Panc1 (cell line): ENCODE measurements at regions not wholly inside any gene's neighbourhood (a gene's known extent, or its start where the extent isn't known, plus 50 kb on each side); places are given as distances from the start of the nearest gene placed in this dataset.

Experiments used
- ATAC-seq: fragments of 200-7000 bp; cut with Tn5 transposase; 2 replicates; pipeline ENCODE4 v1.9.1; 2020; ENCODE audit warnings: mild to moderate bottlenecking, moderate library complexity
- BruUV-seq: library from RNA; stranded (reverse); fragments of 400-500 nt; replicated peaks from 2 replicates; lab custom pipeline; 2021; lab: Mats Ljungman, UMichigan
- CTCF ChIA-PET: fragments of 300-600 bp; sonication (Branson Sonifier 250); formaldehyde crosslinking; loops from one replicate; lab custom pipeline; 2022; ENCODE audit warnings: antibody characterized with exemption; lab: Charles Lee
- POLR2A ChIA-PET: fragments of 300-600 bp; sonication (Branson Sonifier 250); formaldehyde crosslinking; loops from one replicate; lab custom pipeline; 2022; ENCODE audit warnings: antibody characterized with exemption; lab: Charles Lee
- DNase-seq: peaks from one replicate; pipeline ENCODE4 v3.0.0-alpha.2; 2010; ENCODE audit warnings: low read depth, low spot score
- H3K27ac ChIP-seq: 2 replicates; pipeline ENCODE4 v1.5.1; 2011; ENCODE audit warnings: mild to moderate bottlenecking, low read length, inconsistent platforms
- H3K27me3 ChIP-seq: fragments of 200-500 bp; sonication (Bioruptor generic); 2 replicates; pipeline ENCODE4 v1.6.0; 2014; ENCODE audit warnings: low read length, inconsistent platforms; ENCODE audit not compliant: control insufficient read depth, insufficient read depth
- H3K36me3 ChIP-seq: fragments of 200-500 bp; sonication (Bioruptor generic); 2 replicates; pipeline ENCODE4 v1.5.1; 2014; ENCODE audit warnings: inconsistent platforms, mild to moderate bottlenecking, low read length, moderate library complexity; ENCODE audit not compliant: control insufficient read depth, insufficient read depth
- H3K4me1 ChIP-seq: 2 replicates; pipeline ENCODE4 v1.5.1; 2011; ENCODE audit warnings: inconsistent platforms, mild to moderate bottlenecking, low read length, moderate library complexity; ENCODE audit not compliant: control insufficient read depth, insufficient read depth
- H3K4me3 ChIP-seq, 2 experiments: 2 replicates each; pipeline ENCODE4 v1.5.1; 2011 to 2012; ENCODE audit warnings: low read depth in 2 of 2, low read length in 2 of 2, mild to moderate bottlenecking in 2 of 2, inconsistent platforms in 1 of 2, moderate library complexity in 1 of 2
- H3K9me3 ChIP-seq: fragments of 200-500 bp; sonication (Bioruptor generic); 2 replicates; pipeline ENCODE4 v1.5.1; 2014; ENCODE audit warnings: low read depth, mild to moderate bottlenecking, inconsistent platforms, low read length, moderate library complexity; ENCODE audit not compliant: control insufficient read depth, insufficient read depth
- POLR2AphosphoS5 ChIP-seq: IDR thresholded peaks from 2 replicates; pipeline ENCODE4 v1.6.1; 2012; ENCODE audit warnings: mild to moderate bottlenecking, low read depth, low read length, moderate library complexity
- REST ChIP-seq, 2 experiments: IDR thresholded peaks; 2 replicates each; pipeline ENCODE4 v1.6.1; 2011 to 2012; ENCODE audit warnings: low read depth in 2 of 2, control low read depth in 1 of 2, low read length in 1 of 2, mild to moderate bottlenecking in 1 of 2, moderate library complexity in 1 of 2; ENCODE audit not compliant: insufficient read depth in 1 of 2
- SIN3A ChIP-seq: IDR thresholded peaks from 2 replicates; pipeline ENCODE4 v1.6.1; 2012; ENCODE audit warnings: low read depth, mild to moderate bottlenecking, low read length, moderate library complexity, borderline replicate concordance; ENCODE audit not compliant: insufficient read depth
- TCF7L2 ChIP-seq: IDR thresholded peaks from 2 replicates; pipeline ENCODE4 v1.6.1; 2011; ENCODE audit warnings: mild to moderate bottlenecking, low read depth, low read length, inconsistent platforms
- in situ Hi-C: cut with HindIII; loops from 2 replicates; pipeline ENCODE4 v1.10.0; 2016; ENCODE audit warnings: low sequenced_read_pairs, low pct_unique_long_range_greater_than_20kb
- intact Hi-C: fragments of 100-400 bp; cut with micrococcal nuclease; formaldehyde crosslinking; loops from one replicate; pipeline ENCODE4 v1.10.0; 2022; ENCODE audit not compliant: unreplicated experiment
- TF ChIP-seq, protein P1 (sequence below): fragments of 450-650 bp; IDR thresholded peaks from 2 replicates; pipeline ENCODE4 v1.5.1; 2017; ENCODE audit warnings: mild to moderate bottlenecking

- H3K36me3 ChIP-seq, result no peaks in the 10 kb centered on the region
- intact Hi-C loops (no loop called here), in situ Hi-C loops (no loop called here)
- ChIA-PET POLR2A (interaction anchor here (0.6 kb wide), 1 partner anchor 142 kb away, joined by 5 read pairs; no protein-coding TSS in a partner anchor), CTCF (no interaction called here)
- no peak overlapping the region for H3K4me3 ChIP-seq
- peak; percentile 88 for TF ChIP-seq TCF7L2
- TF ChIP-seq REST (IDR thresholded peaks at IDR 0.05; ENCODE audit: insufficient read depth in 1 of 2, low read depth in 2 of 2, low read length in 1 of 2), result no peak
- no peak for TF ChIP-seq SIN3A
- TF ChIP-seq, protein P1, sequence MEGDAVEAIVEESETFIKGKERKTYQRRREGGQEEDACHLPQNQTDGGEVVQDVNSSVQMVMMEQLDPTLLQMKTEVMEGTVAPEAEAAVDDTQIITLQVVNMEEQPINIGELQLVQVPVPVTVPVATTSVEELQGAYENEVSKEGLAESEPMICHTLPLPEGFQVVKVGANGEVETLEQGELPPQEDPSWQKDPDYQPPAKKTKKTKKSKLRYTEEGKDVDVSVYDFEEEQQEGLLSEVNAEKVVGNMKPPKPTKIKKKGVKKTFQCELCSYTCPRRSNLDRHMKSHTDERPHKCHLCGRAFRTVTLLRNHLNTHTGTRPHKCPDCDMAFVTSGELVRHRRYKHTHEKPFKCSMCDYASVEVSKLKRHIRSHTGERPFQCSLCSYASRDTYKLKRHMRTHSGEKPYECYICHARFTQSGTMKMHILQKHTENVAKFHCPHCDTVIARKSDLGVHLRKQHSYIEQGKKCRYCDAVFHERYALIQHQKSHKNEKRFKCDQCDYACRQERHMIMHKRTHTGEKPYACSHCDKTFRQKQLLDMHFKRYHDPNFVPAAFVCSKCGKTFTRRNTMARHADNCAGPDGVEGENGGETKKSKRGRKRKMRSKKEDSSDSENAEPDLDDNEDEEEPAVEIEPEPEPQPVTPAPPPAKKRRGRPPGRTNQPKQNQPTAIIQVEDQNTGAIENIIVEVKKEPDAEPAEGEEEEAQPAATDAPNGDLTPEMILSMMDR, result no peak
- TF ChIP-seq POLR2AphosphoS5, result no peak
- H3K9me3 ChIP-seq, result no peaks in the 10 kb centered on the region
- no peak for ATAC-seq
- H3K4me1 ChIP-seq, result peaks cover 30% of the 10 kb centered on the region
- no TSS peak for BruUV-seq
- DNase-seq, result no peak
- peak overlapping the region; percentile 58; the same call in 1 of the 2 replicates for H3K27ac ChIP-seq
- no peaks in the 10 kb centered on the region for H3K27me3 ChIP-seq
These were observed 317.7 kb upstream of the TLE3 start for GRCh38 chr15:70415398-70415797.

DNA sequence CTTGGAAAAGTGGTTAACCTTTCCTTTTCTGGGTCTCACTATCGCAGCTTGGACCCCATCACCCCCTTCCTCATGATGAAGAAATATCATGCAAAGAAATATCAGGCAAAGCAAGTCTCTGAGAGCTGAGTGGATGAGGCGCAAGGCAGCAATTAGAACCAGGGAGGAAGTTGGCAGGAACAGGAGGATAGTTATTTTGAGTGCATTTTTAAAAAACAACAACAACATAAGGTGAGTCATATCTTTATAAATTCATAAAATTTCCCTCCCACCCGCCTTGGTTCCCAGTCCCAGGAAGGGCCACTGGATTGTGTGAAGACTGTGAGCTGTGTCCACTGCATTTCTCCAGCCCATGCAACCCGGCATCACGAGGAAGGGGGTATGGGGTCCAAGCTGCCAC, 316.9 kb upstream of the TLE3 start:
- intact Hi-C loops, result no loop called here
- H3K4me3 ChIP-seq, result no peak overlapping the region
- TF ChIP-seq REST (IDR thresholded peaks at IDR 0.05; ENCODE audit: insufficient read depth in 1 of 2, low read depth in 2 of 2, low read length in 1 of 2) (no peak), POLR2AphosphoS5 (no peak), SIN3A (no peak), TCF7L2 (no peak)
- TF ChIP-seq, protein P1, result no peak
- ChIA-PET CTCF (no interaction called here), POLR2A (no interaction called here)
- peaks cover 26% of the 10 kb centered on the region for H3K4me1 ChIP-seq
- ATAC-seq (peak; percentile 52; the same call in 1 of the 2 replicates), DNase-seq (no peak)
- no peaks in the 10 kb centered on the region for H3K36me3 ChIP-seq
- H3K9me3 ChIP-seq, result no peaks in the 10 kb centered on the region
- peak overlapping the region; percentile 58 for H3K27ac ChIP-seq
- in situ Hi-C loops, result no loop called here
- H3K27me3 ChIP-seq, result no peaks in the 10 kb centered on the region
- BruUV-seq, result no TSS peak
